ENCODE measurements at regions not wholly inside any gene's neighbourhood (a gene's known extent, or its start where the extent isn't known, plus 50 kb on each side); places are given as distances from the start of the nearest gene placed in this dataset.

DNA sequence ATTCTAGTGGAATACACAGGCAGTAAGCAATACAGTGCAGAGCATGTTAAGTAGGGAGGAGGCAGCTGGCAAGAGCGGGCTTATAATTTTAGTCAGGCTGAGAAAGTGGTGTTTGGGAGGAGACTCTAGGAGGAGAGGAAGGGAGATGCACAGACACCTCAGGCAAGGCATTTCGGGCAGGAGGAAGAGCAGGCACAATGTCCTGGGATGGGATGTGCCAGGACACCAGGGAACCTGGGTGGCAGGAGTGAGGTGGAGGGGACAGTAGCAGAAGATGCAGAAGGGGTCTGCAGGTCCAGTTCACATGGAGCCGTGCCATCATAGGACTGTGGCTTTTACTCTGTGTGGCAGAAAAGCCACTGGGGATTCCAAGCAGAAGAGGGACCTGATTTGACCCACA is 143.7 kb upstream of the FSTL4 start:
- TF ChIP-seq, protein P1, sequence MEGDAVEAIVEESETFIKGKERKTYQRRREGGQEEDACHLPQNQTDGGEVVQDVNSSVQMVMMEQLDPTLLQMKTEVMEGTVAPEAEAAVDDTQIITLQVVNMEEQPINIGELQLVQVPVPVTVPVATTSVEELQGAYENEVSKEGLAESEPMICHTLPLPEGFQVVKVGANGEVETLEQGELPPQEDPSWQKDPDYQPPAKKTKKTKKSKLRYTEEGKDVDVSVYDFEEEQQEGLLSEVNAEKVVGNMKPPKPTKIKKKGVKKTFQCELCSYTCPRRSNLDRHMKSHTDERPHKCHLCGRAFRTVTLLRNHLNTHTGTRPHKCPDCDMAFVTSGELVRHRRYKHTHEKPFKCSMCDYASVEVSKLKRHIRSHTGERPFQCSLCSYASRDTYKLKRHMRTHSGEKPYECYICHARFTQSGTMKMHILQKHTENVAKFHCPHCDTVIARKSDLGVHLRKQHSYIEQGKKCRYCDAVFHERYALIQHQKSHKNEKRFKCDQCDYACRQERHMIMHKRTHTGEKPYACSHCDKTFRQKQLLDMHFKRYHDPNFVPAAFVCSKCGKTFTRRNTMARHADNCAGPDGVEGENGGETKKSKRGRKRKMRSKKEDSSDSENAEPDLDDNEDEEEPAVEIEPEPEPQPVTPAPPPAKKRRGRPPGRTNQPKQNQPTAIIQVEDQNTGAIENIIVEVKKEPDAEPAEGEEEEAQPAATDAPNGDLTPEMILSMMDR (IDR thresholded peaks at IDR 0.05) = no peak
- no peak for TF ChIP-seq POLR2A (IDR thresholded peaks at IDR 0.05)

All from testis (tissue), 2 donors.